ENCODE measurements at regions not wholly inside any gene's neighbourhood (a gene's known extent, or its start where the extent isn't known, plus 50 kb on each side); places are given as distances from the start of the nearest gene placed in this dataset.

DNA sequence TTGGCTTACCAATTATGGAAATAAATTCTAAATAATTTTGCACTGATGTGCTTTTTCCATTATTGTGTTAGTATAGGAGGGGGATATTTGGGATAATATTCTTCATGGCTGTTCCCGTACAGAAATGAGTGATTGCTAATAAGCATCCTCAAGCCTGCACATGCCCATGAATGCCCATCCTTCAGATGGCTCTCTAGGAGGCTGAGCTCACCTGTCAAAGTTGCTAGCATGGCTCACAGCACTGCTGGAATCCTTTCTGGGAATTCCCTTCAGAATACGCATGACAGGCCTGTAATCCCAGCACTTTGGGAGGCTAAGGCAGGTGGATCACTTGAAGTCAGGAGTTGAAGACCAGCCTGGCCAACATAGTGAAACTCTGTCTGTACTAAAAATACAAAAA is 124.1 kb downstream of the NXNL2 start:
- no peak for DNase-seq

DNA sequence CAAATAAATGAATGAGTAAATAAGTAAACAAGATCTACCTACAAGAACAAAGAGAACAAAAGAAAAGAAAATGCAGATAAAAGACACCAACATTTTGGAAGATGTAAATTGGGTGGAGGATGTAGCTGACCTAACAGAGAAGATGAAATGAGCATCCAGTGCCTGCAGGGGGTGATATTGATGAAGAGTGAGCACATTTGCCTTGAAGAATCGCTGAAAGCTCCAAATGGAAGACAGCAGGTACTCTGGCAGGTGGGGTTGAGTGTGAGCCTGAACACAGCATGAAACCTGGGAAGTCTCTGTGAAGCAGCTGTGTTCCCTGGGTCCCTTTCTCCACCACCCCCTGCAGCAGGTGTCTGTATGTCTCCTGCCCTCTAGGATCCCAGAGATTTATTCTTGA is 125.6 kb downstream of the NXNL2 start:
- no peak for DNase-seq

DNA sequence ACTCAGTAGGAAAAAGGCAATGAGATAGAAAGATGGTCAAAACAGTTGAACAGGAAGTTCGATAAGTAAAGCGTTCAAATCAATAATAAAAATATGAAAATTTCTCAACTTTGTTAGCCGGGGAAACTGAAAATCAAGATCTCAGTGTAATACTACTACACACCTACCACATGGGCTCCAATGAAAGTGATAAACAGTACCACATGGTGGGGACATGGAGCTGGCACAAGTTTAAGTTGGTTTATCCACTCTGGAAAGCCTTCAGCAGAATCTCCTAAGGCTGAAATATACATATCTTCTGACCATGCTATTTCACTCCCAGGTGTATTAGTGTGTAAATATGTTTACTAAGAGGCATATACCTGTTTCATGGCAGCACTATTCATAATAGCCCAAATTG is 126.8 kb downstream of the NXNL2 start:
- no peak for DNase-seq

DNA sequence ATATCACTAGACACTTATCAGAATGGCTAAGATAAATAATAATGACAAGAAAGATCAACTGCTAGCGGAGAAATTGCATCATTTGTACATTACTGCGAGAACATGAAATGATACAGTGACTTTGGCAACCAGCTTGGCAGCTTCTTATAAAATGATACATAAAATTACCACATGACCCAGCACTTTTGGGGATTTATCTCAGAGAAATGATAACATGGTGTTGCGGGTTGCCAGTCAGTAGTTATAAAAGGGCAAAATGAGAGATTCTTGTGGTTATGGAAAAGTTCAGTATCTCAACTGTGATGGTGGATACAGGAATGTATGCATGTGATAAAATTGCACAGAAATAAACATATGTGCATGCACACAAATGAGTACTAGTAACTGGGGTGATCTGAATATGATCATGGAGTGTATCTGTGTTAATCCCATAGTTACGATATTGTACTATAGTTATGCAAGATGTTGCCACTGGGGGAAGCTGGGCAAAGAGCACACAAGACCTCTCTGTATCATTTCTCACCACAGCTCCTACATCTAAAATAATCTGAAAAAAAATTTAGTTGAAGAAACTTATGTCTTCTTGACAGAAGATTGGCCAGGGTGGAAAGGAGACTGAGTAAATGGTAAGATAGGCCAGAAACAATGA is 128.9 kb downstream of the NXNL2 start:
- DNase-seq = no peak

DNA sequence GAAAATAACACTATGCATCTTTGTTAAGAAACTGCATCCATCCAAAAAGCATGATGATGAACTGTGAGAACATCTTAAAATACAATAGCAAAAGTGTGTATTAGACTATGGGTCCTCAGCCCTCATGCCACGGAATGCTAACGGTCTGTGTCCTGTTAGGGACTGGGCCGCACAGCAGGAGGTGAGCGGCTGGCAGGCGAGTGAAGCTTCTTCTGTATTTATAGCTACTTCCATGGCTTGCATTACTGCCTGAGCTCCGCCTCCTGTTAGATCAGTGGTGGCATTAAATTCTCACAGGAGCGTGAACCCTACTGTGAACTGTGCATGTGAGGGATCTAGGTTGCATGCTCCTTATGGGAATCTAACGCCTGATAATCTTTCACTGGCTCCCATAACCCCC is 129.8 kb downstream of the NXNL2 start:
- DNase-seq = no peak

DNA sequence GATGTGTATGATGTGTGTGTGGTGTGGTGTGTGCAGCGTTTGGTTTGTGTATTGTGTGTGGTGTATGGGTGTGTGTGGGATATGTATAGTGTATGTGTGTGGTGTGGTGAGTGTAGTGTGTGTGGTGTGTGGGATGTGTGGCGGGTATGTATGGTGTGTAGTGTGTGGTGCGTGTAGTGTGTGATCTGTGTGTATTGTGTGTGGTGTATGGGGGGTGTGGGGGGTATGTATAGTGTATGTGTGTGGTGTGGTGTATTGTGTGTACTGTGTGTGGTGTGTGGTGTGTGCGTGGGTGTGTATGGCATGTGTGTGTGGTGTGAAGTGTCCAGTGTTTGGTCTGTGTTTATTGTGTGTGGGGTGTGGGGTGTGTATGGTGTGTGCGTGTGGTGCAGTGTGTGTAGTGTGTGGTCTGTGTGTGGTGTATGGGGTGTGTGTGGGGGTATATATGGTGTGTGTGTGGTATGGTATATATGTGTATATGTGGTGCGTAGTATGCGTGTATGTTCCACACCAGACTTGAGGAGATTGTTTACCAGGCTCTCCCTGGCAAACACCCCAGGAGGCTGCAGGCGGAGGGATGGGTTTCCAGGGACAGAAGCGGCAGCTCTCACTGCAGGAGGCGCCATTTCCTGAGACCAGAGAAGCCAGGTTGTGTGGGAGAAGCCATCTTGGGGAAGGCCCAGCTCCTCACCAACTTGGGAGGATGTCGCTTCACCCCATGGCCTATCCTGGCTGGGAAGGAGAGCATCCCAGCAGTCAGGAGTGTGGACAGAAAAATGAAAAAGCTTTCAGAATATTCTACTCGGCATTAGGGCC is 138.1 kb downstream of the NXNL2 start:
- DNase-seq = no peak

DNA sequence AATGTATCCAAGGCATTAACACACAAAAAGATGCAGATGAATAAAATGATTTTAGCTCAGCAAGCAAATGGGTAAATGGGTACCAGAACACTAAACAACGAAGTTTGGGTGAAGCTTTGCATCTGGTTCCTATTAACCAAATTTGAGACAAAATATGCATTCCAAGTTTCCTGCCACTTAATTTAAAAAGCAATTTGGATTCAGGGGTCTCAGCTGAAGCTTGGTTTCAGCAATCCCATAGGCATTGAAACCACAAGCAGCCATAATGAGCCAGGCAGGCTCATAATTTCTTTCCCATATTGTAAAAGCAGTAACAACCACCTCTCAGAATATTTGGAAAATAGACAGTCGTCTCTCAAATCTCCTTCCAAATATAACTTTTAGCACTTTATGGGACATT is 138.9 kb downstream of the NXNL2 start:
- DNase-seq = no peak

DNA sequence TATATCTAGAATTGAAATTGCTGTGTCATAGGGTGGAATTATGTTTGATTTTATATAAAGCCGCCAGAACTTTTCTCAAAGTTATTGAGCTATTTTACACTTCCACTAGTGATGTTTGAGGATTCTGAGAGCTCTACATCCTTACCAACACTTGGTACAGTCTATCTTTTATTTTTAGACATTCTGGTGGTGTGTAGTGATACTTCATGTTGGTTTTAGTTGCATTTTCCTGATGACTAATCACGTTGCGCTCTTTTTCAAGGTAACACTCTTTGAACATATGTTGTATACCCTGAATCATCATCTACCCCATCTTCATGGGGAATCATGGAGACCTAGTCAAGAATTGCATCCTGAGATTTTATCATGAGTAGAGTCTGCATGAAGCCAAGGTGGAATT is 141.7 kb downstream of the NXNL2 start:
- no peak for DNase-seq

DNA sequence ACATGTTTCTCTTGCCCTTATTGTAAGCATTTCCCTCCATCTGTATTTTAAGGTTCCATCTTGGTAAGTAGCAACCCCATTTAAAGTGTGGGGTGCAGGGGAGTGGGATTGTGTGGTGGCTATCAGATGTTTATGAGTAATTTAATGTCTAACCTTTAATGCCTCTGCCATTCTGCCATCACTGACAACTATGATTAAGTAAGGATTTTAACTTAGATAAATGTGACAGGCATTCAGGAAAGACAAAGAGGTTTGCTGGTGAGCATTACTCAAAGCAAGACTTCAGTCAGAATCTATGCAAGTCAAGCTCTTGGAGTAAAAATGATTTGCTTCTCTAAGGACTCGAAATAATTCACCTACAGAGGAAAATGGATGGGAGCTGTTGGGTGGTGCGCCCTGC is 143.0 kb downstream of the NXNL2 start:
- no peak for DNase-seq

DNA sequence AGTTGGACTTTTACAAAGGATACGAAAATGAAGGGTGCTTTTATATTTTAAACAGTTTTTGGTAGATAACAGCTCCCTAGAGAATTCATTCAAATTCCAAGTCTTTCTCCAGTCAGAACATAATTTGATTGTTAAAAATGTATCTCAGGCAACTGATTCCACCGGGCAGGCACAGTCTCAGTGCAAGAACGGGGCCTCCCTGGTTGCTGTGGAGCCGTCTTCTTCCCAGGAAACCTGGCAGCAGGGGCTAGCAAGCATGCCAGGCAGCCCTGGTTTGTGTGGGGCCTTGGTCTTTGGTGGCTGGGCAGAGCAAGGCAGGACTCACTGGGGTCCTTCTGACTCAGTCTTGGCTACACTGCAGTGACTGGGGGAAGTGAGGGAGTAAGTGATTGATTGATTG is 143.5 kb downstream of the NXNL2 start:
- DNase-seq = no peak

DNA sequence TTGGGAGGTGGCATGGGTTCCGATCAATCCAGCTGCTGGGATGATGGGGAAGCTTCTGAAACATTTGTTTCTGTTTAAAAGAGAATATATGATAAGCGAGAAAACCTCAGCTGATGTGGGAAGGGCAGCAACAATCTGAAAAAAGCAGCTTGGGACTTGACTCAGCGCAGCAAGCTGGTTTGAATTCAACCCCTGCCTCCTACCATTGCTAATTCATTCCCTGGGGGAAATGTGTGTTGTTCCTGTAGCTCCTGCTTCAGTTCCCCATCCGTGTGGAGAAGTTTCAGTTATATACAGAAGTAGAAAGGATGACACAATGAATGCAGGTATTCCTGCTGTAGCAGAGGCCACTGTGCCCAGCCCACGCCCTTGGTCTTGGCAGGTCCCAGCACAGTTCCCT is 145.1 kb downstream of the NXNL2 start:
- DNase-seq = no peak

DNA sequence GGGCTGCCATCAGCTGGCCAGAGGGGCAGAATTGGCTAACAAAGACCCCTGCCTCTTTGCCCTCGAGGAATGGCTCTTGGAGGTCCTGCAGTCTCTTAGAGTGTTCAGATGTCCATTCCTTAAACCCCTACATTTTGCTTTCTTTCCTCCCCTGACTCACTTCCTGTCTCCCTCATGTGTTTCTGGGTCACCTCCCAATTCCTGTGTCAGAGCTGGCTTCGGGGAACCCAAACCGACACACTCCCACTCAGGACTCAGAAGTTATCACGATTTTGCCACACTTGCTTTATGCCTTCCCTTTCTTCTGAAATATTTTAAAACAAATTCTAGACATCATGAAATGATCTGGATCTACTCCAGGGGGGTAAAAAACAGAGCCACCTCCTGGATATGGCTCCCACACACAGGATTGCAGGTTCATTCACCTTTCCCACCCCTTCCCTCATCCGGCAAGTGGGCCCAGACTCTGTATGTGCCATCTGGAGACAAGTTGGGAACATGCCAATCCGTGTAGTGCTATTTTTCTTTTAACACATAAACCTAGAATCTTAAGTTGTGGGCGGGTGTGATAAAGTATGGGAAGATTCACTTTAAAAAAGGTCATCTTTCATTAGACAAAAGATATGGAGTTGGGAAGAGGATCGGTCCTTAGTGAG is 145.7 kb downstream of the NXNL2 start:
- no peak for DNase-seq

DNA sequence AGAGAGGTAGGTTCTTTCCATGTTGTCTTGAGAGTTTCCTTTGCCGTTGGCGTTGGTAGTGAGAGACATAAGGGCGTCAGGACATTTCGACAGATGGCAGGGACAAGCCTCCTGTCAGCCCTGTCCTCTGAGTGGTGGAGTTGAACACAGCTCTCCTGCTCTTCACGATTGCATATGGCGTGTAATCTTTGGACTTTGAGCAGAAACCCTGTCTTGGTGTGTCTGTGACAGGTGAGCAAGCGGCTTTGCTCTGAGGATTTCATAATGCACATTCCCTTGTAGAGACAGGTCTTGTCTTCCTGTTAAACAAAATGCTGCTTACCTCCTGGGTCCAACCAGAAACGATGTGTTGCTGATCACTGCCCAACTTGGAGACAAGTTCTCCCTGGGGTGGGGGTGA is 146.5 kb downstream of the NXNL2 start:
- DNase-seq = no peak

DNA sequence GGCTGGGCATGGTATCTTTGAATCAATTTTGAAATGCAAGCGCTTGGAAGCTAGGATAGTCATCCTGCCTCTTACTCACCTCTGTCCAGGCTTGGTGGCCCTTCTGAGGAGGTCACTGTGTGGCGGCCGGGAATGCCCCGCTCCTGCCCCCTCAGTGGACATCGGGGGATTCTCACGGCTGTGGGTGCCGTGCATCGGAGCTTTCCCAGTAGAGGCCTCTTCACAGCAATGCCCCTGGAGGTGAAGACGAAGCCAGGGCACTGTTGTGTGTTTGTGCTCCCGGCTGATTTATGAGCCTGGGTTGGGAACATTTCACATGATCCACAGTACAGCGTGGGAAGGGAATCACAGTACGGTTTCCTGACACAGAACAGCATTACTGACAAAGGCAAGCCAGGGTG is 147.5 kb downstream of the NXNL2 start:
- no peak for DNase-seq

DNA sequence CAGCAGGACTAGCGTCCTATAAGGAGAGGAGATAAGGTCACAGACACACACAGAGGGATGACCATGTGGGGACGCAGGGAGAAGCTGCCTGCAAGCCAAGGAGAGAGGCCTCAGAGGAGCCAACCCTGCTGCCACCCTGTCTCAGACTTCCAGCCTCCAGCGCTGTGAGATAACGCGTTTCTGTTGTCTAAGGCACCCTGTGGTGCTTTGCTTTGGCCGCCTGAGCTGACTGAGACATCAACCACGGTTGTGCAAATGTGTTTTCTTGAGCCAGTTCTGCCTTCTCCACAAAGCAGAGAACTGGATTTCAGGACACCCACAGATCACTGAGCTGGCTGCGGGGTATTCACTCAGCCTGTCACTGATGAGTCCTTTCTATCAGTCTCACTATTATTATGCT is 149.1 kb downstream of the NXNL2 start:
- DNase-seq = no peak

DNA sequence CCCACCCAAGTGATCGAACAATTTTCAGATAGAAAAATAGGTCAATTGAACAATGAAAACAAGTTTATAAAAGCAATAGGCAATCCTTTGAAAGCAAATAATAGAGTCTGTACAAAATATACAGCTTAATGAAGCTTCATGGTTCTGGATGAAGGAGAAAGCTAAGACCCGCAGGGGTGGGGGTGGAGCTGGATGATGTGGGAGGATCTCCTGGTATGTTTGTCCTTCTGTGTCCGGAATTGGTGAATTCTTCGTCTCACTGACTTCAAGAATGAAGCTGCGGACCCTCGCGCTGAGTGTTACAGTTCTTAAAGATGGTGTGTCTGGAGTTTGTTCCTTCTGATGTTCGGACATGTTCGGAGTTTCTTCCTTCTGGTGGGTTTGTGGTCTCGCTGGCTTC is 149.9 kb downstream of the NXNL2 start:
- no peak for DNase-seq

DNA sequence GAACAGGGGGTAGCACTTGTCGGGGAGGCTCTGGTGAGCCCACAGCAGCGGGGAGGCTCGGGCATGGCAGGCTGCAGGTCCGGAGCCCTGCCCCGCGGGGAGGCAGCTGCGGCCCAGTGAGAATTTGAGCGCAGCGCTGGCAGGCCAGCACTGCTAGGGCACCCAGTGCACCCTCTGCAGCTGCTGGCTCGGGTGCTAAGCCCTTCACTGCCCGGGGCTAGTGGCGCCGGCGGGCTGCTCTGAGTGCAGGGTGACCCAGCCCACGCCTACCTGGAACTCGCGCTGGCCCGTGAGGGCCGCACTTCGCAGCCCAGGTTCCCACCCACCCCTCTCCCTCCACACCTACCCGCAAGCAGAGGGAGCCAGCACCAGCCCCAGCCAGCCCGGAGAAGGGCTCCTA is 151.0 kb downstream of the NXNL2 start:
- no peak for DNase-seq

DNA sequence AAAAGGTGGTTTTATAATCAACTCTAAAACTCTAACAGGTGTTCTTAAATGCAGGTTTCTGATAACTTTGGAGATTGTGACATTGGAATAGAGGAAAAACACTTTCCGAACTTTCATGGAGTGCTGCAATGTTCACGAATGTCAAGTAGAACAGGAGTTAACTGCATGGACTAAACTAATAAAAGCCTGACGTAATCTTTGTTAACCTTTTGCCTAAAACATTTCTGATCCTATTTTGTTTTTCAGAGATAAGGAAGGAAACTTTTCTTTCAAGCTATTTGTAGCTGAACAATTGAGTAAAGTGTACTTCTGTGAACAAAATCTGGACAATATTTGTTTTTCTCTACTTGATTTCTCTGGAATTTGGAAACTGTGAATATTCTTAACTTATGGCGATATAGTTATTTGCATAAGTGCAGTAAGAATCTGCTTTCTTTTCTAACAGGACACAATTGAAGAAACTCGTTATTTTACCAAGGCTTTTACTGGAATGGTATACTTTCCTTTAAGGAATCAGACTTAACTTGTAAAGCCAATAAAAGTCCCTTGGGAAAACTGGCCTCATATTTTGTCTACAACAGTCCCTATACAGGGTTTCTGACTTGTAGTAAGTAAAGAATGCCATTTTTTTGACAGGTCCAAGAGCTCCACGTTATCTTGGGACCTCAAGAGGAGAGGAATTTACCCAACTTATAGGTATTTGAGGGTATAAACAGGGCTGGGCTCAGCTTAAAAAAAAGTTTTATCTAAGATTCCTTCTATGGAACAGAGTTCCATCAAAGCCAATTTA is 154.7 kb downstream of the NXNL2 start:
- DNase-seq = no peak

DNA sequence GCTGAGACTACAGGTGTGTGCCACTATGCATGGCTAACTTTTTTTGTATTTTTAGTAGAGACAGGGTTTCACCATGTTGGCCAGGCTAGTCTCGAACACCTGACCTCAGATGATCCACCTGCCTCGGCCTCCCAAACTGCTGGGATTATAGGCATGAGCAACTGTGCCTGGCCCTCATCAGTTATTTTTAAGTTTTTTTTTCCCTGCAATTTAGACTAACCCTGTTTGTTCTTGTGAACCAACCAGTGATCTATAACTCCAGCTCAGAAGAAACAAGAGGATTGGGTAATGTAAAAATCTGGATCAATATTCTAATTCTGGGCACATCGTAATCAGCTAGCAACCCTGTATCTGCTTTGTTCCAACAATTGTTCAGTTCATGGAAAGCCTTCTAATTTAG is 155.7 kb downstream of the NXNL2 start:
- no peak for DNase-seq

DNA sequence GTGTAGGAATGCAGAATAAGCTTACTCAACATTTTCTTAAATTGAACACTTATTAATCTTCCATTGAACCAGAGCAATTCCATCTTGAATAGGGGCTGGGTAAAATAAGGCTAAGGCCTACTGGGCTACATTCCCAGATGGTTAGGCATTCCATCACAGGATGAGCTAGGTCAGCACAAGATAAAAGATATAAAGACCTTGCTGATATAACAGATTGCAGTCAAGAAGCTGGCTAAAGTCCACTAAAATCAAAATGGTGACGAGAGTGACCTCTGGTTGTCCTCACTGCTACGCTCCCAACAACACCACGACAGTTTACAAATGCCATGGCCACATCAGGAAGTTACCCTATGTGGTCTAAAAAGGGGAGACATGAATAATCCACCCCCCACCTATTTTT is 156.1 kb downstream of the NXNL2 start:
- no peak for DNase-seq

DNA sequence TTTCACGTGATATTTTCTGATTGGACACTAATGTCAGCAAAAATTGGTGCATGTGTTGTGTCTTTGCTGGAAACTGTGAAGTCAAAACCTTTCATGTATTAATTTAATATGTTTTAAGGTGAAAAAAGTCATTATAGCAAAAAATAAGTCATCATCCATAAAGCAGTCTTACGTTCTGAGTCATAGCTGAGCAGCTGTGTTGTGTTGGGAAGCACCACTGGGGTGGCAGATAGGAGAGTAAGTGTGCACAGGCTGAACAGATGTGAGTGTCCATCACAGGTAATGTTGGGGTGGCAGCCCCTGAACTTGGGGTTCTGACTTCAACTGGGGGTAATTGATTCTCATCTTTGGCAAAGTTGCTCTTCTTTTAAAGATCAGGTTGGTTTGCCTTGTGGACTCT is 156.8 kb downstream of the NXNL2 start:
- no peak for DNase-seq

DNA sequence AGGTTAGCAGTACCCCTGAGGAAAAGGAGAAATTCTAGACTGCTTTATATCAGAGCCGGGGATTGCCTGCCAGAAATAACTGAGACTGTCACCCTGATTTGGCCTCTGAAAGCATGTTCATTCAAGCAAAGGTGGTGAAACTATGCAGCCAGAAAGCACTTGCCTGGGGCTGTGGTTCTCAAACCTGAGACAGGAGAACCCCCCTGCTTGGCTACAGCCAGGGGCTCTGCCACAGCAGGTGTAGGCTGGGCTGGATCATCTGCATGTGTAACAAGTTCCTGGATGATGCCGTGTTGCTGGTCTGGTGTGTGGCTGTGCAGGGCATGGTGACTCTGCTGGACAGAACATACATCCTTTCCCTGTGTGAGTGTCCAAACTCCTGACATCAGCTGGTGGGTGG is 157.8 kb downstream of the NXNL2 start:
- no peak for DNase-seq

DNA sequence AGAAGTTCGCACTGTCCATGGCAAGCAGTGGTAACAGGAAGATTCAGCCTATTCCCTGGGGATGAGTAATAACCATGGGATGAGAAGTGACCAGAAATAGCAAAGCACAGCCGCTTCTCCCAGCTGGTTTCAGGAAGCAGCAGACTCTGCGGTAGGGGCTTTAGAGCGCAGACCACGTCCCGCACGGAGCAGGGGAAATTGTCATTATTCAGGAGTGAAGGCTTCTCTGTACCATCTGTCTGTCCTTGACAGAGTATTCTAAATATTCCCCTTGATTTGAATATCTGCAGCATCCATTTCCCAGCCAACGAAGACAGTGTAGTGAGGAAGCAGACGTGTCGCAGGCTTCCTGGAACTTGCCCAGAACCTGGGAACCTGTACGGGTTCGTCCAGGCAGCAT is 159.6 kb downstream of the NXNL2 start:
- no peak for DNase-seq

DNA sequence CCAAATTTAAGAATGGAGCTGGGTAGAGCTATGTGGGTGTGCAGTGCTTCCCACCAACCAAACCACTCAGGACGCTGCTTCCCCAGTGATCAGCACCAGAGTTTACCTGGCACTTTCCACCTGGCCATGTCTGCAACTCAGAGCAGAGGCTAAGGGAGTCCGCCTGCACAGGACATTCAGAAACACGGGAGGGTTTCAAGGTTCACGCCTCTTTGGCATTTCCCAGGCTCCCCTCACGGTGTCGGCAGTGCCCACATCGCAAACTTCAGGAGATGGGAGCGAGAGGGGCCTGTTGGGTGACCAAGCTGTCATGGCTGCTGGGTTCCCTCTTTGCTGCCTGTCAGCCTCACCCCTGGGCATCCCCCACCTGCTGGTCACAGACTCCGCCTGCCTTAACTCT is 161.5 kb downstream of the NXNL2 start:
- DNase-seq = no peak

All from stimulated activated CD4-positive, alpha-beta T cell treated with anti-CD3 and anti-CD28 coated beads, Interleukin-4, amount 100 ng/mL, for 4 hours (primary cell).